Urinary bladder (tissue), 3 donors: ENCODE measurements at regions not wholly inside any gene's neighbourhood (a gene's known extent, or its start where the extent isn't known, plus 50 kb on each side); places are given as distances from the start of the nearest gene placed in this dataset.
"Not testable (repeated sequence)": the region's sequence is repeated elsewhere in the genome, so short reads cannot be mapped to it uniquely, and the experiment has no call there.

Experiments
- DNase-seq: peaks from one replicate; pipeline ENCODE4 v3.0.0-alpha.2; 2015; ENCODE audit errors: extremely low spot score
- H3K27ac ChIP-seq: one replicate; pipeline ENCODE4 v1.5.1; 2013; ENCODE audit warnings: low read depth, mild to moderate bottlenecking, moderate library complexity
- H3K36me3 ChIP-seq: one replicate; pipeline ENCODE4 v1.6.1; 2013; ENCODE audit warnings: mild to moderate bottlenecking, moderate library complexity; ENCODE audit not compliant: insufficient read depth
- H3K4me1 ChIP-seq: one replicate; pipeline ENCODE4 v1.6.1; 2013; ENCODE audit warnings: mild to moderate bottlenecking, moderate library complexity; ENCODE audit not compliant: insufficient read depth
- H3K4me3 ChIP-seq: one replicate; pipeline ENCODE4 v1.5.1; 2013; ENCODE audit warnings: low read depth, low read length
- WGBS: extraction: QIAGEN DNeasy Blood & Tissue Kit; methylation state at CpG from one replicate; pipeline ENCODE4 v1.1.7; 2013; 5-methylcytosine and 5-hydroxymethylcytosine counted together
- donor health status: healthy with polysubstance abuse.
- donor health status: healthy.

DNA sequence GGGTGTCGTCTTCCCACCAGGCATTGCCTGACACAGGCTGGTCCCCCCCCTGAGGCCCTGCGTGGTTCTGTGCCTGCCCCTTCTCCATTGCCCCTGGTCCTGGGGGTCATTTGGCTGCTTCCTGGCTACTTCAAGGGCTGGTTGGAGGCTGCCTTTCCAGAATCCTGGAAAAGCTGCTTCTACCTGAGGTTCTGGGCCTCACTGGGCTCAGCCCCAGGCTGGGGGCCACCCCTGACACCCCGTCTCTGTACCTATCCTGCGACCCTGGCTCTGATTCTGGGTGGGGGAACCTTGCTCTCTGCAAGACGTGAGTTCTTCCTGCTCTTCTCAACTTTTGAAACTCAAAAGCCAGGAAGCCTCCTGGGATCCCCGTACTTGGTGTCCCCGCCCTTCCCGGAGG, 149.3 kb upstream of the PTPN1 start:
- WGBS: 70% methylated on average over 8 of the region's 8 CpGs
- DNase-seq: no peak

GRCh38 chr20:50362177-50362576, 148.0 kb upstream of the PTPN1 start:
- H3K27ac ChIP-seq, H3K4me1 ChIP-seq, DNase-seq, H3K4me3 ChIP-seq, H3K36me3 ChIP-seq: not testable (repeated sequence)
- 99% methylated on average over 4 of the region's 6 CpGs for WGBS

More for the DNA sequence above, 149.3 kb upstream of the PTPN1 start:
- Histone ChIP-seq H3K4me1 (no peaks in the 10 kb centered on the region), H3K36me3 (no peaks in the 10 kb centered on the region), H3K27ac (no peak overlapping the region), H3K4me3 (no peak overlapping the region)

DNA sequence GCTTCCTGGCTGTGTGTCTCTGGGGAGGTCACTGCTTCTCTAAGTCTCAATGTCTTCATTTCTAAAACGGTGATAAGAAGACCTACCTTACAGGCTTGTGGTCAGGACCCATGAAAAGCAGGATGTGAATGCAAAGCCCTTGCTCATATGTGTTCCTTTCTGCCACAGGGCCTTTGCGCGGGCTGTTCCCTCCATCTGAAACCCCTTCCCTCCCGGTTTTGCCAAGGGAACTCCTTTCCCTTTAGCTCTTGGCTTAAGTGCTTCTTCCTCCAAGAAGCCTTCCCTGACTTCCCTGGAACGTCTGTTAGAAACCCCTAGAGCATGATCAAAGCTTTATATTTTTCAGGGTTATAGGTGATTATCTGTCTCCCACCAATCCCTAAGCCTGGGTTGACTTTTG, 147.2 kb upstream of the PTPN1 start:
- Histone ChIP-seq H3K4me3 (no peak overlapping the region), H3K36me3 (no peaks in the 10 kb centered on the region), H3K4me1 (no peaks in the 10 kb centered on the region), H3K27ac (no peak overlapping the region)
- no peak for DNase-seq
- 59% methylated on average over 5 of the region's 5 CpGs for WGBS

- Histone ChIP-seq H3K36me3 (no peaks in the 10 kb centered on the region), H3K4me1 (no peaks in the 10 kb centered on the region), H3K4me3 (no peak overlapping the region), H3K27ac (no peak overlapping the region)
- 91% methylated on average over 5 of the region's 5 CpGs for WGBS
- no peak for DNase-seq
Observed at GRCh38 chr20:50363479-50363878, 146.7 kb upstream of the PTPN1 start.

DNA sequence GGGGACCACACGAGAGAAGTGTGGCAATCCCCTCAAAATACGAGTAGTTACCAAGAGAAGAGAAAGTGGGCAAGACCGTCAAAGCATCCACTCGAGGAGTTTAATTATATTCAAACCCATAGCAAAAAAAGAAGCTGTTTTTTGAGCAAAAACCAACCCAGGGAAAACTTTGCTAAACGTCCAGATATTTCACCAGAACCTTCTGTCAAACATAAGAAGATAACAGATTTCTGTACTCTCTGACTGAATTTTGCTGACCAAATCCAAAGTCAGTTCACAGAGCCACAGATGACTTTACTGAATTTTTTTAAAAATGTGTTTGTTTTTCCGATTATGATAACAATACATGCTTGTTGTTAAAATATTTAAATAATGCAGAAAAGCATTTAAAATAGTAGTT, 145.6 kb upstream of the PTPN1 start:
- Histone ChIP-seq H3K4me3 (no peak overlapping the region), H3K36me3 (no peaks in the 10 kb centered on the region), H3K27ac (no peak overlapping the region), H3K4me1 (no peaks in the 10 kb centered on the region)
- no peak for DNase-seq
- 62% methylated on average over 6 of the region's 6 CpGs for WGBS

GRCh38 chr20:50366270-50367103, 143.7 kb upstream of the PTPN1 start:
- DNase-seq: no peak
- Histone ChIP-seq H3K4me3 (no peak overlapping the region), H3K4me1 (no peaks in the 10 kb centered on the region), H3K36me3 (no peaks in the 10 kb centered on the region), H3K27ac (no peak overlapping the region)
- whole genome bisulfite sequencing: 45% methylated on average over 7 of the region's 7 CpGs

- Histone ChIP-seq H3K4me3 (no peak overlapping the region), H3K4me1 (no peaks in the 10 kb centered on the region), H3K27ac (no peak overlapping the region), H3K36me3 (no peaks in the 10 kb centered on the region)
- no peak for DNase-seq
- WGBS: 42% methylated on average over 5 of the region's 5 CpGs
Observed at GRCh38 chr20:50367104-50367674, 143.0 kb upstream of the PTPN1 start.

- H3K27ac ChIP-seq: no peak overlapping the region
- H3K4me1 ChIP-seq: no peaks in the 10 kb centered on the region
- H3K4me3 ChIP-seq: no peak overlapping the region
- WGBS: 97% methylated on average over 9 of the region's 9 CpGs
- H3K36me3 ChIP-seq: no peaks in the 10 kb centered on the region
- DNase-seq: no peak
Observed at GRCh38 chr20:50367739-50368375, 142.3 kb upstream of the PTPN1 start.

DNA sequence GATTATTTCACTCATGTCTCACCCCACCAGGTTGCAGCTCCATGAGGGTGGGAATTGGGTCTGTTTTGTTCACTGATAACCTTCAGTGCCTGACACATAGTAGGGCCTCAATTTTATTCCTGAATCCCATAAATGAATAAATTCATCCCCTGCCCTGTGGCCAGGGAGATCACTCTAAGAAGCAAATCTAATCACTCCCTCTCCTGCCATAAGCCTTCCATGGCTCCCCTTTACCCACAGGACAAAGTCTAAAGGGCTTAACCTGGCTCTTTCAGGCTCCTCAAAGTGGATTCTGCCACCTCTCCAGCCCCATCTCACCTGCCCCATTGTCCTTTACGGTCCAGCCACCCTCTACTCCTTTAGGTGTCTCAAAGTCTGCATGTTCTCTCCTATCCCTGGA, 141.8 kb upstream of the PTPN1 start:
- Histone ChIP-seq H3K4me1 (no peaks in the 10 kb centered on the region), H3K27ac (no peak overlapping the region), H3K36me3 (no peaks in the 10 kb centered on the region), H3K4me3 (no peak overlapping the region)
- DNase-seq: no peak
- 96% methylated on average over 1 of the region's 1 CpG for WGBS

- H3K4me1 ChIP-seq: no peaks in the 10 kb centered on the region
- H3K36me3 ChIP-seq: no peaks in the 10 kb centered on the region
- 75% methylated on average over 4 of the region's 4 CpGs for WGBS
- no peak for DNase-seq
- no peak overlapping the region for H3K4me3 ChIP-seq
- no peak overlapping the region for H3K27ac ChIP-seq
Observed at GRCh38 chr20:50368813-50369224, 141.4 kb upstream of the PTPN1 start.

- no peak for DNase-seq
- H3K4me3 ChIP-seq: no peak overlapping the region
- no peaks in the 10 kb centered on the region for H3K36me3 ChIP-seq
- H3K4me1 ChIP-seq: no peaks in the 10 kb centered on the region
- 69% methylated on average over 13 of the region's 13 CpGs for WGBS
- no peak overlapping the region for H3K27ac ChIP-seq
Observed at GRCh38 chr20:50369225-50370035, 140.8 kb upstream of the PTPN1 start.

GRCh38 chr20:50370036-50370566, 140.1 kb upstream of the PTPN1 start:
- DNase-seq: no peak
- H3K4me3 ChIP-seq: no peak overlapping the region
- no peaks in the 10 kb centered on the region for H3K4me1 ChIP-seq
- no peak overlapping the region for H3K27ac ChIP-seq
- no peaks in the 10 kb centered on the region for H3K36me3 ChIP-seq
- 95% methylated on average over 11 of the region's 11 CpGs for WGBS
